ENCODE measurements at regions not wholly inside any gene's neighbourhood (a gene's known extent, or its start where the extent isn't known, plus 50 kb on each side); places are given as distances from the start of the nearest gene placed in this dataset.

DNA sequence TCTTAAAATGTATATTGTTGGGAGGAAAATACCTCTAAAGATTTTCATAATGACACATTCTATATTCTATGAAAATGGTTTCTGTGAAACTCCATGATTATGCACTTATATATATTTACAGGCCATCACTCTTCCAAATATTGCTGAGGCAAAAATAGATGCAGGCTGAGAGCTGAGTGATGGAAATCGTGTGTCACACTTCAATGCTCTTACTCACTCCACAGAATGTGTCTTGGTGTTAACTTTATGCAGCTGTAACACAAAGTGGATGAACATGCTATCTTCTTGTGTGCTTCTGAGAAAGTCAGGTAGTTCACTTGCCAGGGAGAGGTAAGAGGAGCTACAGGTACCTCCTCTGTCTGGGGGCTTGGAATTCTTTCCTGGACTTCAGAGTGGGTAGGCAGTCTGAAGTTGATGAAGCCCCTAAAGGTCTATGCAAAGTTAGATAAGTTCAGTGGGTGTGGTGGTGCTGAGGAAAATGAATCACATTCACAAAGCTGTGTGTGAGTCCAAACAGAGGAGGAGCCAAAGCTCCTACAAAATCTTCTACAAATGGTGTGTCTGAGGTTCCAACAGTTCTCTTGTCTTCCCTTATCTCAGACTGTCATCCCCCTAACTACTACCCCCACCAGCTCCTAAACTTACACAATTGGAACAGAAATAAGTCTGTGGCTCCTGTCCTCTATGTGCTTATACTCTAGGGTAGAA is 74.2 kb upstream of the ST6GAL2 start:
- Histone ChIP-seq H3K27me3 (ENCODE audit: insufficient read depth in 3 of 3, low read length in 2 of 3) (no peaks in the 10 kb centered on the region), H3K36me3 (ENCODE audit: insufficient read depth in 1 of 2, low read depth in 1 of 2) (no peaks in the 10 kb centered on the region), H3K4me3 (no peak overlapping the region), H3K9me3 (no peaks in the 10 kb centered on the region), H3K27ac (no peak overlapping the region), H3K4me1 (no peaks in the 10 kb centered on the region)
- TF ChIP-seq, protein P1, sequence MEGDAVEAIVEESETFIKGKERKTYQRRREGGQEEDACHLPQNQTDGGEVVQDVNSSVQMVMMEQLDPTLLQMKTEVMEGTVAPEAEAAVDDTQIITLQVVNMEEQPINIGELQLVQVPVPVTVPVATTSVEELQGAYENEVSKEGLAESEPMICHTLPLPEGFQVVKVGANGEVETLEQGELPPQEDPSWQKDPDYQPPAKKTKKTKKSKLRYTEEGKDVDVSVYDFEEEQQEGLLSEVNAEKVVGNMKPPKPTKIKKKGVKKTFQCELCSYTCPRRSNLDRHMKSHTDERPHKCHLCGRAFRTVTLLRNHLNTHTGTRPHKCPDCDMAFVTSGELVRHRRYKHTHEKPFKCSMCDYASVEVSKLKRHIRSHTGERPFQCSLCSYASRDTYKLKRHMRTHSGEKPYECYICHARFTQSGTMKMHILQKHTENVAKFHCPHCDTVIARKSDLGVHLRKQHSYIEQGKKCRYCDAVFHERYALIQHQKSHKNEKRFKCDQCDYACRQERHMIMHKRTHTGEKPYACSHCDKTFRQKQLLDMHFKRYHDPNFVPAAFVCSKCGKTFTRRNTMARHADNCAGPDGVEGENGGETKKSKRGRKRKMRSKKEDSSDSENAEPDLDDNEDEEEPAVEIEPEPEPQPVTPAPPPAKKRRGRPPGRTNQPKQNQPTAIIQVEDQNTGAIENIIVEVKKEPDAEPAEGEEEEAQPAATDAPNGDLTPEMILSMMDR (IDR thresholded peaks at IDR 0.05), result no peak
- 51 to 66% (median 53%) methylated on average over 1 of the region's 1 CpG for WGBS, 3 donors
- intact Hi-C loops (cut with DNase I), result no loop called here
- DNase-seq (no peak), ATAC-seq (no peak)

DNA sequence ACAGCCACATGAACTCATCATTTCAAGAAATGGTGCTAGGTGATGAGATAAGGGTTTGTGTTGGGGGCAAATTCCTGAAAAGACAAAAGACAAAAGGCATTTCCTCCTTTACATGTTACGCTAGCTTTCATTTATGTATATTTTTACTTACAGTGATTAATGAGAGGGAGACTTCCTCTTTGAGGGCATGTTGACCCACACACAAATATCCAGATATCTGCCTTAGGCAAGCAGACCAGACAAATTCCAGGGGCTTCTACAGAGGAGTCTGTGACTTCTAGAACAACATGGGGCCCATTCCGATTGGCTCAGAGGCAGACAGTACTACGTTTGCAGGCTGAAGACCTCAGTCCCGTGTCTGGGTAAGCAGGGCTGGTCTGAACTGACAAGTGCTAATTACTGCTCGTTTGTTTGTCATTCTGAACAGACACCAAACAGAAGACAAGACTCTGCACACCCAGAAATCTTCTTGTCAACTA is 74.8 kb upstream of the ST6GAL2 start:
- no peak for ATAC-seq
- 40 to 50% (median 45%) methylated on average over 5 of the region's 5 CpGs for WGBS, 3 donors
- H3K27ac ChIP-seq, result no peak overlapping the region

DNA sequence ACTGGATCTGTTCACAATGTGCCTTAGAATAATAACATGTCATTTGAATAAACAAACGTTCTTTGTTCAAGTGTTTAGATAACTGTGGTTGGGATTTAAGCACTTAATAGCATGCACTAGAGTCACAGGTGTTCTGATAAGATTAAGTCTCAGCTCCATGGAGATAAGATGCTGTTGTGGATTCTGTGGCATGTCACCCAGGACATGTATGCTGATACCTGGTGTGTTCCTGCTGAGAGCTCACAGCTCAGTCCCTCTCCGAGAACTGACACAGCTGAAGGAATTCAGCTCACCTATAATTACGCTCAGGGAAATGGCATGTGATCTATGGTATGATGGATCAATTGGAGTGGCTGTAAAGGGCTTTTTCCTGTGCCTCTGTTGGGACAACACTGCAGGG is 75.4 kb upstream of the ST6GAL2 start:
- intact Hi-C loops (cut with DNase I), result no loop called here
- TF ChIP-seq, protein P1 (IDR thresholded peaks at IDR 0.05), result no peak
- Histone ChIP-seq H3K27me3 (ENCODE audit: insufficient read depth in 3 of 3, low read length in 2 of 3) (no peaks in the 10 kb centered on the region), H3K9me3 (no peaks in the 10 kb centered on the region), H3K4me1 (no peaks in the 10 kb centered on the region), H3K27ac (no peak overlapping the region), H3K4me3 (no peak overlapping the region), H3K36me3 (ENCODE audit: insufficient read depth in 1 of 2, low read depth in 1 of 2) (no peaks in the 10 kb centered on the region)
- 71 to 75% (median 74%) methylated on average over 3 of the region's 3 CpGs for WGBS, 3 donors
- DNase-seq (no peak), ATAC-seq (no peak)

More for the DNA sequence above, 74.8 kb upstream of the ST6GAL2 start:
- no peaks in the 10 kb centered on the region for H3K36me3 ChIP-seq (ENCODE audit: insufficient read depth in 1 of 2, low read depth in 1 of 2)
- no peak for DNase-seq
- H3K27me3 ChIP-seq (ENCODE audit: insufficient read depth in 3 of 3, low read length in 2 of 3), result no peaks in the 10 kb centered on the region
- no peaks in the 10 kb centered on the region for H3K9me3 ChIP-seq
- intact Hi-C loops (cut with DNase I), result no loop called here
- no peaks in the 10 kb centered on the region for H3K4me1 ChIP-seq
- no peak overlapping the region for H3K4me3 ChIP-seq
- TF ChIP-seq, protein P1 (IDR thresholded peaks at IDR 0.05), result no peak

DNA sequence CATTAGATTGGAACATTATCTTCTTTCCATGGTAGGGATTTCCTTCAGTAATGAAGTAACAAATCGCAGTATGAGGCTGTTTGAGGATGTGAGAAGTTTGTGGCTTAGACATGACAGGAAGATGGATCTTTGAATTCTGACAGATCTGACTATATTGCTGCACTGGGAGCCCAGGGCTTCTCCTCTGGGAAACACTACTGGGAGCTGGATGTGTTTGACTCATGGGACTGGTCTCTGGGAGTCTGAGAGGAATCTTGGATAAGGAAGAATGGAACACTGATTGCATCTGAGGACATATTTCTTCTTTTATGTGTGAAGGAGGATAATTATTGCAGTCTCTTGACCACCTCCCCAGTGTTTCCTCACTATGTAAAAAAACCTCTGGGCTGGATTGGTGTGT is 77.2 kb upstream of the ST6GAL2 start:
- H3K4me1 ChIP-seq, result no peaks in the 10 kb centered on the region
- no peak for ATAC-seq
- TF ChIP-seq, protein P1 (IDR thresholded peaks at IDR 0.05), result no peak
- no peak overlapping the region for H3K27ac ChIP-seq
- intact Hi-C loops (cut with DNase I), result no loop called here
- H3K36me3 ChIP-seq (ENCODE audit: insufficient read depth in 1 of 2, low read depth in 1 of 2), result no peaks in the 10 kb centered on the region
- WGBS, 3 donors, result 66 to 79% (median 76%) methylated on average over 1 of the region's 1 CpG
- no peak overlapping the region for H3K4me3 ChIP-seq
- DNase-seq, result no peak
- no peaks in the 10 kb centered on the region for H3K27me3 ChIP-seq (ENCODE audit: insufficient read depth in 3 of 3, low read length in 2 of 3)
- no peaks in the 10 kb centered on the region for H3K9me3 ChIP-seq

DNA sequence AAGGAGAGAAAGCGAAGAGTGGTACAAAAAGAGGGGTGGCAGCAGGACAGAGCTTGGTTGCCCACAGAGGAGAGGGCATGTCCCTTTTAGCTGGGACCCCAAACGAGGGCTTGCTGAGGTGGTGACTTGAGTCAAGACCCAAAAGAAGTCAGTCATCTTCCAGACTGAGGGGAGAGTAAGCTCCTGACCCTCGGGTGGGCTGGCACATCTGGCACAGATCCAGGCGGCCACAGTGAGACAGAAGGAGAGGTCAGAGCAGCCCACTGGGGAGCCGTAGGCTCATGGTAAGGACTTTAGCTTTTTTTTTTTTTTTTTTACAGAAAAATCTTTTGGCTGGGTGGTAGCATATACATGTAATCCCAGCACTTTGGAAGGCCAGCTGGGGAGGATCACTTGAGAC is 77.9 kb upstream of the ST6GAL2 start:
- intact Hi-C loops (cut with DNase I), result no loop called here
- Histone ChIP-seq H3K27ac (no peak overlapping the region), H3K36me3 (ENCODE audit: insufficient read depth in 1 of 2, low read depth in 1 of 2) (no peaks in the 10 kb centered on the region), H3K27me3 (ENCODE audit: insufficient read depth in 3 of 3, low read length in 2 of 3) (no peaks in the 10 kb centered on the region), H3K9me3 (no peaks in the 10 kb centered on the region), H3K4me1 (no peaks in the 10 kb centered on the region), H3K4me3 (no peak overlapping the region)
- ATAC-seq, result no peak
- WGBS, 3 donors, result 65 to 69% (median 66%) methylated on average over 5 of the region's 5 CpGs
- TF ChIP-seq, protein P1 (IDR thresholded peaks at IDR 0.05), result no peak
- DNase-seq, result no peak

Data from psoas muscle (tissue), 7 donors.